HG03103 (cell line): ENCODE measurements at regions not wholly inside any gene's neighbourhood (a gene's known extent, or its start where the extent isn't known, plus 50 kb on each side); places are given as distances from the start of the nearest gene placed in this dataset.

Experiments
- ATAC-seq: cut with Tn5 transposase; IDR thresholded peaks from one replicate; pipeline ENCODE4 v1.9.1; 2021; ENCODE audit warnings: low read depth; ENCODE audit not compliant: unreplicated experiment

DNA sequence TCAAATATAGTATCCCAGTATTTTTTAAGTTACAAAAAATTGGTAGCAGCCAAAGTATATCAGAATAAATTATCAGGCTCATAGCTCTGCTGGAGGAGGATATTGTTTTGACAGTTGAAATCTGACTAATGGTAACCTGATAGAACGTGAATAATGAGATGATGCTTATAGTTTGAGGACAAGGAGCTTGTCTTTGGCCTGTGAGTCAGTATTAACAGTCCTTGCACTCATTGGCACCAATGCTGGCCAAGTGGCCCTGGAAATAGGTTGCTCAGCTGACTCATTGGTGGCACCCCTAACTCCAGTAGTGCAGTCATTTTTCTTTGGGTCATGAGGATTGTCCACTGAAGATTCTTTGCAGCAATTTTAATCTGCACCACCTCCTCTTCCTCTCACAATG, 203.3 kb upstream of the JADE1 start:
- ATAC-seq: no peak

DNA sequence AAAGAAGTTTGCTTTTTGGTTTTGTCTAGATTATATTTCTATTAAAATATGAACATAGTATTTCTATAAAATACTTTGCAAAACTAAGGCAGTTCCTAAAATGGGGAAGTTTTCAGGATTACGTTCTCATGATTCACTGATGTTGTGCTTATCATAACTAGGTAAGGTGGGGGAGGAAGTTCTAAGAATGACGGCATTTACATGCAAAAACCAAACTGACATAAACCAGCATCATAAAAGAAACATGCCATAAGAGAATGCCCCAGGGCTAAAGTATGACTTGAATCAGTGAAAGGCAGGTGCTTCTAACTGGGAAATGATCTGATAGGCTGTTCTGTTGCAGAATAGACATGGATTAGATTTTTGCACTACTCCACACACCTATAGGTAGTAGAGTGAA, 204.7 kb upstream of the JADE1 start:
- ATAC-seq: no peak

DNA sequence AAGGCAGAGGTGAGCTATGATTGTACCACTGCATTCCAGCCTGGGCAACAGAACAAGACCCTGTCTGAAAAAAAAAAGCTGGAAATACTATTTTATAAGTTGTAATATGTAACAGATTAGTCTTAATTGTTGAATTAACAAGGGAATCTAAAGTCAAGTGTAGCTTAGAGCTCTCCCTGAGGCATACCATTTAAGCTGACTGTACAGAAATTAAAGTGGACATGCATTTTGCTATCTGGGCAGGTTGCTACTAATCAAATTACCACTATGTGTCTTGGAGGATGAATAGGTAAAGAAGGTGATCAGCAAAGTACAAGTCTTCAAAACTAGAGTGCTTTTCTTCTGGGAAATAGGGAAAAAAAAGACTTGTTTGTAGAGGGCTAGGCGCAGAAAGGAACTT, 205.3 kb upstream of the JADE1 start:
- no peak for ATAC-seq

DNA sequence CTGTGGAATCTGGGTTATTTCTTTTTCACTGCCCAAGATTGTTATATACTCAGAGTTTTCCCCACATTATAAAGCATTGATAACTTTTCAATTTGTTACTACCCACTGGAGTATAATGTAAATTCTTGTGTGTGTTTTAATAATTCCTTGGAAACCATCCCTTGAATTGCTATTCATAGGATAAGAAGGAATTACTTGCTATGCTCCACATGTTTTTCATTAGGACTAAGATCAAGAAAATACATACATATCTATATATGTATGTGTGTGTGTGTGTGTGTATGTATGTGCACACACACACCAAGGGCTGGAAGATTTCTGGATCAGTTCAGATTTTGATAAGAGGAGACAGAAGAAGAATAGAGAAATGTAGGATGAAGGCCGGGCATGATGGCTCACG, 206.4 kb upstream of the JADE1 start:
- ATAC-seq: no peak

DNA sequence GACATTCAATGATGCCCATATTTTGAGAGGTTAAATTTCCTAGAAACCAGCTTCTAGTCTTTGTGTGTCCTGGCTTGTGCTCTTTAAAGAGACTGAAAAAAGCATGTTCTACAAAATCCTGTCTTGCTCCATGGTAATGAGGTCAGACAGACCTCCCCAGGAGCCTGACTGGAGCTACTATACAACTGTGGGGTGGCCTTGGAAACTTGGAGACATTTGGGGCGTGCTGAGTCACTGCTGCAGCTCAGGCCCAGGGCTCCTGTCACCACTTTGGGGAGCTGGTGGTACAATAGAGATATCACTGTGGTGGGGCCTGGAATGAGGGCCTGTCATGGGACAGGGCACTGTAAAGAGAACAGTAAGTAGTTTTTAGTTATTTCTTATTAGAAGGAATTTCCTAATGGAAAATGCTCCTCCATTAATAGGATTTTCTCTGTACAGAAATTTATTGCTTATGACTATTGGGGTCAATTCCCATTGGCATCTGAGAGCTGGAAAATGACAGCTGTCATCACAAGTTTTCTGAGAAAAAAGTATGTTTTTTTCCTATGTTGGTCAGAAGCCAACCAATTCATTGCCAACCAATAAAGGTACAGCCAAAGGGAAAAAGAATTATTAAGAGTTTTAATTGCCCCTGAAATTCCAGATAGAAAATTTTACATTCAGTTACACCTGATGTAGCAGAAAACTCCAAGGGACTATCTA, 207.4 kb upstream of the JADE1 start:
- no peak for ATAC-seq

DNA sequence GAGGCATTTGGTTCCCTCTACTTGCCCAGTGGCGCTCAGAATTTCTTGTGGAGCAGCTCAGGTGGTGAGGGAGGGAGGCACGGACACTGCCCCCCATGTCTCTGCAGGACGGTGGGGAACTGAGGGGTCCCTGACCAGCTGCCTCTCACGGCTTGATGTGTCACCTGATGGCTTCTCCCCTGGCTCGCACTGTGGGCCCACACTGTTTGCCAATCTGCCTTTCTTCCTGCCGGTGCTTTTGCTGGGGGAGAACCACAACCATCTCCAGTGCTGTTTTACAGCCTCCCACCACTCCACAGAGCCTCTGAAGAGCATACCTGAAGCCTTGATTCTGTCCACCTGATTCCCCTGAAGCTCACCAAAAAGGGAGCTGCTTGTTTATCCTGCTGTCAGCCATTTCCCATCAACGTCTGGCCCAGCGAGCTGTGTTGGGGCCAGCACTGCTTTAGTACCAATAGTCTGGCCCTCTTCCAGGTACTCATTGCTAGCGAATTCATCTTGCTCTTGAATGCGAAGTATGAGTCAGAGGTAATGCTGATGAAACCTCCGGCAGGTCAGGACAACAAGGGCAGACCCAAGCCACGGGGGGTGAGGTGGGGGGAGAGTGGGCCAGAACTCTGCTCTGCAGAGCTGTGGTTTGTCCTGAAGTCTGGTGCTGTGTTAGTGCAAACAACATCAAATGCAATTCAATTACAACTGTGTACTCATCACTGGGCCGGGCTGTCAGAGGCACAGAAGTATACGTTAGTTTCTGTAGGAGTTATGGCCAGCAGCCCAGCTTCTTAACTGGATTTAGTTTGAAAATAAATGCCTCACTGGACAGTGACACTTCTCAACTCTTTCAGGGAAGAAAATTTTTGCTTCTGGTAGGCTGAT, 208.3 kb upstream of the JADE1 start:
- no peak for ATAC-seq

DNA sequence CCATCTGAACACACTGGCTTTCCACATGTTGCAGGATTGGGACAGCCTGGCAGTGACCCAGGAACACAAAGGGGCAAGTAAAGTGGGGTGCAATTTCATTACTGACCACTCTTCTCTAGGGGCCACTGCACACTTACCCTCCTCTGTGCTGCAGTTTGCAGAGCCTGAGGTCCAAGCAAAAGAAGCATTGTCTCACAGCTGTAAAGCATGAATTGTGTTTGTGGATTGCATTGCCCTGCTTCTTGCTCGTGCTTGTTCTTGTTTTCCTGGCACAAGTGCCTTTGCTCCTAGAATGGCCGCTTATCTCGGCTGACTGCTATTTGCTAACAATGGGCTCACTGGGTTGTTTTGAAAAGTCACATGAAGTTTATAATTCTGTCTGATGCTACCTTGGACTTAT, 209.1 kb upstream of the JADE1 start:
- ATAC-seq: no peak

DNA sequence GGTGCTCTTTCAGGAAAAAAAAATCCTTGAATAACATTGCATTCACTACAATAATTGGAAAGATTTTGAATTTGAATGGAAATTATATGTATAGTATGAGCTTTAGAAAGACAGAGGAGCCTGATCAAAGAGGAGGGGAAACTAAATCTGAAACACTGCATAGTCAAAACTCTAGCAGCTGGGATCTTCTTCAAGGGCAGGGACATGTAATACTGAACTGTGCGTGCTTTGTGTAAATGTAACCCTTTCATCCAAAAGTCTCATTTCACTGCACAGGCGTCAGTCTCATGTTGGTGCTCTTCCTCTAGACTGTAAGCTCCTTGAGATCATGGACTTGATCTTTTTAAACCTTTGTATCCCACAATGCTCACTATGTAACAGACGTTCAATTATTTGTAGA, 212.0 kb upstream of the JADE1 start:
- ATAC-seq: no peak

DNA sequence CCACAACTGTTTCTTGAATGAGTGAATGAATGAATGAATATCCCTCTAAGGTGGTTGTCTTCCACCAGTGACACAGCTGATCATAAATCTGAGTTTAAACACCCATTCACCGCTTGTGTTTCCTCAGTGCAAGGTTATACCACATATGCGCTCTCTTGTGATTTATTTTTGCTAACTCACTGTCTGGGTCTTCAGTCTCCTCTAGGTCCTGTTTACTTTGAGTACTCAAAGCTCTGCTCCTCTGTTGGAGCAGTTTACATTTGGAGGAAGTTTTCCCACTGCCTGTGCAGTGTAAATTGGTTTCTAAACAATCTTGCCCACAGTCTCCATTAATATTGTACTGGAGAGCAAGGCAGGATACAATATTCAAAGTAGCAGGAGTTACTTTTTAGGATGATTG, 212.6 kb upstream of the JADE1 start:
- ATAC-seq: no peak

DNA sequence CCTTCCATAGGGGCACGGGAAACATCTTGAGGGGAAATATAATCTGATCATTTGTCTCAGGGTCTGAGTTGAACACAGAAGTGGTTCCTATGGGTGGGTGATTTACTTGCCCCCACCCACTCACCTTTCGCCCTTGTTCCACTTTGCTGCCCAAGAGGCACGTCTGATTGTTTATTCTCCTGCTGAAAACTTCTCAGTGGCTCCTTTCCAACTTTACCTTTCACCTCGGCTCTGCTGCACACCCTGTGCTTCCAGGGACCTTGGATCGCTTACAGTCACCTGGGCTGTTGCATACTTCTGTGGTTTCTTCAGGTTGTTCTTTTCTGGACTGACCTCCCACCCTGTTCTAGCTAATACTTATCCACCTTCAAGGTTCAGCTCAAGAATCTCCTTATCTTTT, 213.4 kb upstream of the JADE1 start:
- no peak for ATAC-seq

DNA sequence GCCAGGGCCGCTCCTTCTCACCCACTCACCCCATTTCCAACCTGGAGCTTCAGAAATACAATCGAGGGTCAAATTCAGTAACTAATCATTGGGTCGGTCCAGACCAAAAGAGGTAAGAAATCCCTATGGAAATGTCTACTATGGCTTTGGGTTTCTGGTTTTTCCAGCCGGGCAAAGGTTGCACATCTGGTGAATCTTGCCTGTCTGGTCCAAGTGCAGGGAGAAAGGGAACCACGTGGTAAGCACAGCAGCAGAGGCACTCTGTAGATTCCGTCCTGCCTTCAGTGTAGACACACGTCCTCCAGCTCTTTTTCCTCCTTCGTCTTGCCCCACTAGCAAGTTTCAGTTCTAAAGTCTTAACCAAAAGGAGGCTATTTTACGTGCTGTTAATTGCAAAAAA, 218.0 kb upstream of the JADE1 start:
- ATAC-seq: no peak

DNA sequence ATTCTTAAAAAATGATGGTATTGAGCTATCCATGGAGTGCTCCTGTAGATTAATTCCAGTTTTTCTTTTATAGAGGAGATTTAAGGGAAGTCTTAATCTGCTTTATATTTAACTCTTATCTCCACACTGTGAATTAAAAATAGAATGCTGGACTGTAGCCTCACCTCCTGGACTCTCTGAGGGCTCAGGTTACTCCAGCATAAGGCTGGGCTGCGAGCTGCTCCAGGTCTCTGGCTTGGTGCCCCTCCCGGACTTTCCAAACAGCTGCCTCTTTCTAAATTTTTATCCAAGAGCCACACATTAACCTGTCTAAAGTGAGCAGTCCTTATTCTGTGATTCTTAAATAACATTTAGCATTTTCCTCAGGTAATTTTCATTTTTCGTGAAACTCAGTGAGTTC, 218.7 kb upstream of the JADE1 start:
- no peak for ATAC-seq

DNA sequence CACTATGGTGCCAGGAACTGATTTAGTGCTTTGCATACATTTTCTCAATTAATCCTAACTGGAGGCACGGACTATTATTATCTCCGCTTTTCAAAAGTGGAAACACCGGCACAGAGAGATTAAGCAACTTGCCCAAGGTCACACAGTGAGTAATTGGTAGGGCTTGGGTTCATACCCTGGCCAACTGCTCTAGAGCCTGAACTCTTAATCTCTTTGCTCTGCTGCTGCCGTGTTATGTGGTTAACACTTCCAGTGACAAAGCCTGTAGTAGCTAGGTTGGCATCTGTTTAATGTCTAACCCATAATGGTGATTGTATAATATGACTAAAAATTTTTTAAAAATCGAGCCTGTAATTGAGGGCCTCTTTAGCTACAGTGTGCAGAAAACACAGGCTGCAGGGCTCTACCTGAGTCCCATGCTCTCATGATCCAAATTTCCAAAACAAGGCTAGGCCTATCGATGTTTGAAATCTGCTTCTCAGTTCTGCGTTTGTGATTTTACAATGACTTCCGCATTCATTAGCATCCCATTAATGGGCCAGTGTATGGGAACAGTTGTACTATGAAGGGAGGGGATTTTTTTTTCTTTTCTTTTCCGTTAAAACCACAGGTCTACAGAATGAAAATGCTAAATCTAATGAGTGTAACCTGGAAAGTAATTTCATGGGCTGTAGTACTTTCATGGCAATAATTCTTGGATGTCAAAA, 219.3 kb upstream of the JADE1 start:
- ATAC-seq: no peak

DNA sequence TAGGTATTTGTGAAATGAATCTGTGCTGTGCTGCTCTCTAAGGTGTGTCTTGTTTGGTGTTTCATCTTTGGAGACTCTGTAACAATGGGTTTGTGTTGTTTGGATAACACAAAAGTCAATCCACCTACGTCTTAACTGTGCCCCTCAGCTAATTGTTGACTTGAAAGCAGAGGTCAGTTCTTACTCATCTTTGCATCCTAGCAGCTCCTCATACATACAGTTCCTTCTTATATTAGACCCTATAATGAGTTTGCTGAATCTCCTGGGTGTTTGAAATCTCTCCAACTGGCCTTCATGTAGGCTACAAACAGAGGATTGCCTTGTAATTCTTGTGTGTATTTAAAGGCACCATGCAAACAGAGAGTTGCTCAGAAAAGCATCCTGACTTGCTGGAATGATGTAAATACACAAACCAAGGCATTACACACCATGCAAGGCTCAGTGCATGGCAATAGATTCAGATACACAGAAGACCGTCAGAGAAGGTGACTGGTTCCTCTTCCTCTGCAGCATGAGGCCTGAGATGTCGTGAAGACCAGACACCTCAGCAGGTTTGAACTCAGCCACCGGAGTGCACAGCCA, 220.0 kb upstream of the JADE1 start:
- no peak for ATAC-seq

DNA sequence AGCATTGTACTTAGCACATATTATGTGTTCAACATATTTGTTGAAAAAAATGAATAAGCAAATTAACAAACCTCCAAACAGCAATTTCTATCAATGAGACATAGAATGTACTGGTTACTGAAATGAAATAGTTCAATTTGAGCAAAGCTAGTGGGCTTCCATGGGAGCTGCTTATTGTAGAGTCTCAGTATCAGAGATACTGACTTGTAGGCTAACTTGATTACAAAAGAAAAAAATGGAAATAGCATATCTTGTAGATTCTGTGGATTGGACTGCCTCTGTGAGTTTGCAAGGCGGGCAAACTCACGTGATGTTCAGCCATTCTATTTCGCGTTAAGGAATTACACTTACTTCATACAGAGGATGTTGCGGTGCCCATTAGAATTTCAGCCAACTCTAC, 222.1 kb upstream of the JADE1 start:
- ATAC-seq: no peak

DNA sequence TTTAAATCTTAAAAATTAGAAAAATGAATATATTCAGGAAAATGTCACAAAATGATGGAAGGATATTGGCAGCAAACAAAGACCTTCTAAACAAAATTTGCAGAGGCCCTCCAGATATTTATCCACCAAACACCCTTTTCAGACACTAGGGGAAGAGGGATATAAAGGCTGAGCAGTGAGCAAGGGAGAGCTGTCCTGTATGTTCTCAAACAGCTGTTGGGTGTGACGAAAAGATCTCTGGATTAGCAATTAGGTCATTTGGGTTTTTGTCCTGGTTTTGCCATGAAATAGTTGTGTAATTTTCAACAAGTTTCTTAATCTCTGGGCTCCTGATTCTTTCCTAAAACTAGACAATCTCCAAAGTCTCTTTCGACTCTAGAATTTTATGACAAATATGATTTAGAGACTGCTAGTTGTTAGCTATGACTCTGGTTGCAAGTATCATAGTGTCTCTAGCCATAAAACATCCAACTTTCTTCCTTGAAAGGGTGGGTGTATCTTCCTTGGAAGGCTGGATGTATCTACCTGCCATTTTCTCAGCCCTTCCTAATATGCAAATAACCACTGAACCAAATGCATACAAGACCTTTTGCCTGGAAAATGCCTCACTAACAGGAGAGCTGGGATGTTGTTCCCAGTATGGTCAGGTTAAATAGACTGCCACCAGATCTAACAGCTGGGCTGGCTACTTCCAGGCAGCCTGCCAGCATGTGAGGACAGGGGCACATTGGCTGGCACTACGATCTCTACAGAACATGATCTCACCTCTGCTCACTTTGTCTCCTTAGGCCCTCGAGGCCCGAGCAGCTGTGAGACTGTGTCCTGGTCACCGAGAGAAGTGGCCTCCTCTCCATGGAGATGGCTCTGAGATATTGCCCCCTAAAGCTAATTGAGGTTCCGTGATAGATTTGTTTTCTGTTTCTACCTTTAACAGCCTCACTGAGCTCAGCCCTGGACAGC, 225.5 kb upstream of the JADE1 start:
- no peak for ATAC-seq

DNA sequence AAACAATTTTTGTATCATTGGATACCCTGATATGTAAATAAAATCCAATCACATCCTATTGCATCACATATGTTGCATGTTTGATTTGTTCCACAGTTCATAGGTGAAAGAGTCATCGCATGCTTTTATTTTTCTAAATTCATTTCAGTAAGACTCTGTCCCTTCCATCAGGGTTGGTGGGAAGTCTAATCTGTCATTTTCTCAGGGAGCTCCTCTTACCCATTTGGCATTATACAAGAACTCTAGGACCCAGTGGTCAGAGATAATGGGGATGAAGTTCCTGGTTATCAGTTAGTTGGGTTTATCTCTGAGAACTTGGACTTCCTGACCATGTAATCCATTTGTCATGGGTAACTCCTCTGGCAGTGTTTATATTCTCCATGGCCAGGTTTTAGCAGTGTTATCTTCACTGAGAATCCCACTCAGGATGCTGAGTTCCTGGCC, 227.1 kb upstream of the JADE1 start:
- no peak for ATAC-seq

DNA sequence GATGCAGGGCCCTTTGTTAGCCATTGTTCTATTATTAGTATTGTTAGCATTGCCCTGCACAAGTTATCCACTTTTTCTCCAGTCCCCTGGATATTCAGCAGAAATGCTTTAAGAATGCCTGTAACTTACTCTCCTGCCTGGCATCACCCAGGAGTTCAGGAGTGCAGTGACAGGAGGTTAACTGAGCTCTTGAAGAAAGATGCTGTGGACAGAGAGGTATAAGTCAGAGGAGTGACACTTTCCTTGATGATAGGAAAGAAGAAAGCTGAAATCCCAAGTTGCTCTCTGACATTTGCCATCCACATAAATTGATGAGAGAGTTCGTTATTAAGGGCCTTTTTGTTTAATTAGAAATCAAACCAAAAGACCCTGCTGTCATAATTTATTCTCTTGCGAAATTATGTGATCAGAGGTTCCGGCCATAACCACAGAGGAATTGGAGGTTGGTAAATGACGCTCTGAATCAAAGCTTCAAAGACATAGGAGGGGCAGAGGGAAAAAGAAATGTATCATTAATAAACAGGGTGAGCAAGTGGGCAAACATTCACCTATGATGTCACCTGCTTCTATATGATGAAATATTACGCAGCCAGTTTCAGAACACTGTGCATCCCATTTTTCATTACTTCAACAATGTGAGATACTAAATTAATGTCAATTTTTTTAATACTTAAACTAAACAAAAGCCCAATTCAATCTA, 230.2 kb upstream of the JADE1 start:
- no peak for ATAC-seq

DNA sequence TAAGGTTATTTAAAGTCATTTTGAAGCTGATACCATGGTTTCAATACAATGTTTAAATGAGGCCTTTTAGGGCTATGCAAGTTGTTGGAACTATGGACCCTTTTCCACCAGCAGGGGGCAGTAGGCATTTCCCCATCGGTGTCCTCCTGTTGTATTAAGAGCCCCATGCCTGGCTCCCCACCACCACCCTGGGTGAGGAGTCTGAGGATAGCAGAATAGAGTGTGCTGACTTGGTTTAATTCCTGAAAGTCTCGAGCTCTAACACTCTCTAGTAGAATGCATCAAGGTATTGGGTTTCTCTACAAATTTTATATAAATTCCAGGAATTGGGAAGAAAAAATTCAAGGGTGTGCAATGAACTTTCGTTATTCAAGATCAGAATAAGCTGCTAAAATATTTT, 234.8 kb upstream of the JADE1 start:
- peak; percentile 91 for ATAC-seq
